ENCODE measurements at regions not wholly inside any gene's neighbourhood (a gene's known extent, or its start where the extent isn't known, plus 50 kb on each side); places are given as distances from the start of the nearest gene placed in this dataset.

DNA sequence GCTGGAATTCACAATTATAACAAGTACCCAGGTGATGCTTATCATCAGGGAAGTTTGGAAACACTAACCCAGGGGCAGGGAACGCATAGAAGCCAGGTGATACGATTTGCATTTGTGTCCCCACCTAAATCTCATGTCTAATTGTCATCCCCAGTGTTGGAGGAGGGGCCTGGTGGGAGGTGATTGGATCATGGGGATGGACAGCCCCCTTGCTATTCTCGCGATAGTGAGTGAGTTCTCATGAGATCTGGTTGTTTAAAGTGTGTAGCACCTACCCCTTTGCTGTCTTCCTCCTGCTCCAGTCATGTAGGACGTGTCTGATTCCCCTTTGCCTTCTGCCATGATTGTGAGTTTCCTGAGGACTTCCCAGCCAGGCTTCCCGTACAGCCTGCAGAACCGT is 276.3 kb downstream of the UTP18 start:
- TF ChIP-seq CTCF (IDR thresholded peaks at IDR 0.05) (no peak), EP300 (IDR thresholded peaks at IDR 0.05) (no peak)
